ENCODE measurements at regions not wholly inside any gene's neighbourhood (a gene's known extent, or its start where the extent isn't known, plus 50 kb on each side); places are given as distances from the start of the nearest gene placed in this dataset.

DNA sequence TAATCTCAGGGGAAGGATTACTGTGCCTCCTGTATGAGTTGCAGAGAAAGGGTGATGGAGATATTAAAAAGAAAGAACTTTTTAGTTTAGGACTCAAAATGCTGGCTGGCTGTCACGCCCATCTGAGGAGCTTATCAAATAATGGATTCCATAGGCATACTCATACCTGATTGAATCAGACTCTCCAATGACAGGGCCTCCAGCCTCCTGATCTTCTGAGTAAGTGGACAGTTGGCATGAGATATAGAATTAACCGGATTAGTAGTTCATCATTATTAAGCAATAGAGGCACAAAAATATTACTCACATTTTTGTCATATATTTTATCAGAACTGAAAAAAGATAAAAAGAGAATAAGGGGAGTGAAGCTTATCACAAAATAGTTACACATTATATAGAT is 157.0 kb upstream of the RASA1 start:
- TF ChIP-seq, protein P1, sequence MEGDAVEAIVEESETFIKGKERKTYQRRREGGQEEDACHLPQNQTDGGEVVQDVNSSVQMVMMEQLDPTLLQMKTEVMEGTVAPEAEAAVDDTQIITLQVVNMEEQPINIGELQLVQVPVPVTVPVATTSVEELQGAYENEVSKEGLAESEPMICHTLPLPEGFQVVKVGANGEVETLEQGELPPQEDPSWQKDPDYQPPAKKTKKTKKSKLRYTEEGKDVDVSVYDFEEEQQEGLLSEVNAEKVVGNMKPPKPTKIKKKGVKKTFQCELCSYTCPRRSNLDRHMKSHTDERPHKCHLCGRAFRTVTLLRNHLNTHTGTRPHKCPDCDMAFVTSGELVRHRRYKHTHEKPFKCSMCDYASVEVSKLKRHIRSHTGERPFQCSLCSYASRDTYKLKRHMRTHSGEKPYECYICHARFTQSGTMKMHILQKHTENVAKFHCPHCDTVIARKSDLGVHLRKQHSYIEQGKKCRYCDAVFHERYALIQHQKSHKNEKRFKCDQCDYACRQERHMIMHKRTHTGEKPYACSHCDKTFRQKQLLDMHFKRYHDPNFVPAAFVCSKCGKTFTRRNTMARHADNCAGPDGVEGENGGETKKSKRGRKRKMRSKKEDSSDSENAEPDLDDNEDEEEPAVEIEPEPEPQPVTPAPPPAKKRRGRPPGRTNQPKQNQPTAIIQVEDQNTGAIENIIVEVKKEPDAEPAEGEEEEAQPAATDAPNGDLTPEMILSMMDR (IDR thresholded peaks at IDR 0.05): no peak
- TF ChIP-seq POLR2A (IDR thresholded peaks at IDR 0.05) (no peak), POLR2AphosphoS5 (IDR thresholded peaks at IDR 0.05) (no peak)
